BLaER1 treated with 17β-estradiol and CSF1 and Interleukin-3, amounts not matched to agents 10 nM and 100 nM (cell line): ENCODE measurements at regions not wholly inside any gene's neighbourhood (a gene's known extent, or its start where the extent isn't known, plus 50 kb on each side); places are given as distances from the start of the nearest gene placed in this dataset.
A peak's percentile ranks its signal among the peaks of the same experiment; 100 is the strongest.

ENCODE experiments used
- H3K27ac ChIP-seq, 11 experiments: shearing (Covaris generic); formaldehyde crosslinking; 2 replicates each; pipeline ENCODE4 v1.8.1; 2022
- H3K27me3 ChIP-seq, 11 experiments: shearing (Covaris generic); formaldehyde crosslinking; 2 replicates each; pipeline ENCODE4 v1.8.1; 2022
- H3K36me3 ChIP-seq, 11 experiments: shearing (Covaris generic); formaldehyde crosslinking; 2 replicates each; pipeline ENCODE4 v1.8.1; 2022
- H3K4me1 ChIP-seq, 10 experiments: shearing (Covaris generic); formaldehyde crosslinking; 2 replicates each; pipeline ENCODE4 v1.8.1; 2022
- H3K4me2 ChIP-seq, 11 experiments: shearing (Covaris generic); formaldehyde crosslinking; 2 replicates each; pipeline ENCODE4 v1.8.1; 2022
- H3K4me3 ChIP-seq, 10 experiments: shearing (Covaris generic); formaldehyde crosslinking; 2 replicates each; pipeline ENCODE4 v1.8.1; 2022
- H3K9ac ChIP-seq, 11 experiments: shearing (Covaris generic); formaldehyde crosslinking; 2 replicates each; pipeline ENCODE4 v1.8.1; 2022
- H3K9me3 ChIP-seq, 11 experiments: shearing (Covaris generic); formaldehyde crosslinking; replicated peaks in 1 of 11; 2 replicates each; pipeline ENCODE4 v1.8.1; 2022
- H4K20me1 ChIP-seq, 11 experiments: shearing (Covaris generic); formaldehyde crosslinking; 2 replicates each; pipeline ENCODE4 v1.8.1; 2022
- Cebpa-rat ChIP-seq, 11 experiments: shearing (Covaris generic); IDR thresholded peaks; 2 replicates each; pipeline ENCODE4 v1.8.1; 2022

DNA sequence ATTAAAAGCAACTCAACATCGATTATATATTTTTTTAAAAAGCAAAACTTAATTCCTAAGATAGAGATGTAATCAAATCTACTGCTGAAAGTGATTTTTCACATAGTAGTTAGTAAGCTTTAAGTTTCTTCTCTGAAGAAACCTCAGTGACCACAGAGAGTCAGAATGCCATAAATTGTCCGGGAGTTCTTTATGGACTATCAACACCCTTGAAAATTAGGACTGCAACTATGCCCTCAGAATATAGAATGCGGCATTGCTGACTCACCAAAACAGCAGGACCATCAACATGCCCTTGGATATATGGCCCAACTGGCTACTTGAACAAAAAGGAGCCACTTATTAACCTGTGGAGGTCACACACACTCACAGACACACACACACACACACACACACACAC lies 228.9 kb upstream of the SNX2 start:
- Histone ChIP-seq H3K4me2 (no peak overlapping the region), H3K4me3 (no peak overlapping the region), H4K20me1 (no peaks in the 10 kb centered on the region), H3K9me3 (peaks cover 0 to 3% (median 0%) of the 10 kb centered on the region in 11 experiments; a peak in 1 of 22 replicates), H3K27me3 (no peaks in the 10 kb centered on the region), H3K36me3 (no peaks in the 10 kb centered on the region), H3K4me1 (no peaks in the 10 kb centered on the region), H3K9ac (no peak overlapping the region), H3K27ac (no peak overlapping the region)
- TF ChIP-seq Cebpa-rat (IDR thresholded peaks at IDR 0.05) = no peak

DNA sequence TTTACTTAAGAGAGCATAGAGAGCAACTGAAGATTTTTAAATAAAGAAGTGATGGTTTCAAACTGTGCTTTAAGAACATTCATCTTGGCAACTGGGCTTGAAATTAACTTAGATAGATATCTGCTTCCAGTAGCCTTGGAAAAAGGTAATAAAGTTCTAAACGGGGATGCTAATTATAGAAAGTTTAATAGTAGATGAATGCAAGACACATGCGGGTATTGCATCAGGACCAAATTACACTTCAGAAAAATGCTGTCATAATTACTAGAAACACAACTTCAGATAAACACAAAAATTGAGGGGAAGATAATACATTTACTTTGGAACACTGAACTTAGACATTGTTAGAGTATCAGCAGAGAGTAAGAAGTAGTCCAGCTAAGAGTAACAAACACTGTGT lies 227.7 kb upstream of the SNX2 start:
- Histone ChIP-seq H3K4me2 (no peak overlapping the region), H3K4me3 (no peak overlapping the region), H3K4me1 (peaks cover 0 to 4% (median 4%) of the 10 kb centered on the region in 10 experiments; a peak in 3 of 20 replicates), H3K36me3 (no peaks in the 10 kb centered on the region), H3K27ac (no peak overlapping the region), H4K20me1 (no peaks in the 10 kb centered on the region), H3K27me3 (no peaks in the 10 kb centered on the region), H3K9ac (no peak overlapping the region), H3K9me3 (peaks cover 0 to 3% (median 0%) of the 10 kb centered on the region in 11 experiments; a peak in 1 of 22 replicates)
- TF ChIP-seq Cebpa-rat (IDR thresholded peaks at IDR 0.05) = no peak

DNA sequence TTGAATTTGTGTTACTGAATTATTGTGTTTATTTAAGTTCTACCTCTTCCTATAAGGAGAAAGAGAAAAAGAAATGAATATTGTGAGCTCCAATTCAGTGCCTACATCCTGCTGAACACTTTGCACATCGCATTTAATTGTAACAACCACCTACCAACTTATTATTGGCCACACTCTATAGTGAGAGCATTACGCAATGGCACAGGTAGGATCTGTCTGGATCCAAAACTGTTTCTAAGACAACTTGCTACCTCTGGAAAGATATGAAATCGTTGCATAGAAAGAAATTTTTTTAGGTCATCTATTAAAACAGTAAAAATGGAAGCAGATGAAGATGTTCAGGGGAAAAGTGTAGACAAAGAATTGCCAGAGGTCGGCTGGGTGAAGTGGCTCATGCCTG lies 227.2 kb upstream of the SNX2 start:
- H3K9me3 ChIP-seq = peaks cover 0 to 3% (median 0%) of the 10 kb centered on the region in 11 experiments; a peak in 1 of 22 replicates
- H3K4me2 ChIP-seq = no peak overlapping the region
- peak in 1 of 11 experiments; percentile 8; a peak in 2 of 22 replicates for TF ChIP-seq Cebpa-rat (IDR thresholded peaks at IDR 0.05)
- H3K27ac ChIP-seq = no peak overlapping the region
- H3K27me3 ChIP-seq = no peaks in the 10 kb centered on the region
- H4K20me1 ChIP-seq = no peaks in the 10 kb centered on the region
- no peaks in the 10 kb centered on the region for H3K36me3 ChIP-seq
- no peak overlapping the region for H3K9ac ChIP-seq
- H3K4me3 ChIP-seq = no peak overlapping the region
- H3K4me1 ChIP-seq = peaks cover 0 to 5% (median 4%) of the 10 kb centered on the region in 10 experiments; a peak in 3 of 20 replicates

DNA sequence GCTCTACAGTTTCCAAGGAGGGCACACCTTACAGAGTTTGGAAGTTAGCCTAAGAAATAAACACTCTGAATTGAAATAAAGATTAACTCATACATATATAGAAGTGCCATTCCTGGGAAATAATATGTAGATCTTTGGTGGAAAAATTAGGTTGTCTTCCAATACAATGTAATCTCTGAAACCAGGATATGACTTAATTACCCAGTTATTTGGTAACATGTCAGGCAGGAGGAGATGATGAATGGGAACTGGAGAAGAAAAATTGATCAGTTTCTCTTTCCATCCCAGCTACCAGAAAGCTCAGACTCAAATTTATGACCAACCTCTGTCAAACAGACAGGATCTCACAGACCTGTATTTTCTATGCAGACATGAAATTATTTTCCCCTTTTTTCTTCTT lies 215.2 kb upstream of the SNX2 start:
- H3K36me3 ChIP-seq = no peaks in the 10 kb centered on the region
- H3K9ac ChIP-seq = no peak overlapping the region
- TF ChIP-seq Cebpa-rat (IDR thresholded peaks at IDR 0.05) = no peak
- H4K20me1 ChIP-seq = no peaks in the 10 kb centered on the region
- H3K27ac ChIP-seq = no peak overlapping the region
- no peaks in the 10 kb centered on the region for H3K4me1 ChIP-seq
- H3K27me3 ChIP-seq = no peaks in the 10 kb centered on the region
- H3K4me3 ChIP-seq = no peak overlapping the region
- H3K9me3 ChIP-seq = peaks cover 0 to 7% (median 0%) of the 10 kb centered on the region in 11 experiments; a peak in 3 of 22 replicates
- H3K4me2 ChIP-seq = no peak overlapping the region

DNA sequence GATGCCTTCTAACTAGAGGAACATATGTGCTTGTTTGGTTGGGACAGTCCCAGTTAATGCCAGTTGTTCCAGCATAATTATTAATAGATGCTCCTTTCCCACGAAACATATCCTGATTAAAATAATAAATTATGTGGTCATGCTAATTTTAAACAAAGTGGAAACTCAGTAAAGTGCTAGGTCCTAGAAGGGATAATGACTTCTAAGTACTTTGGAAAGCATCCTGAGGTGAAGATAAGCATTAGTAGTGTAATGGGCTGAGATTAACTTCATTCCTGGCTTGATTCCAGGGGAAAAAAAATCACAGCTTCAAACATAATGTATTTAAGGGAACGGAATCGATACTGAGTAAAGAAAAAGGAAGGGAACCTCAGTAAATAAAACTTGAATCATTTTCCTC lies 213.7 kb upstream of the SNX2 start:
- no peaks in the 10 kb centered on the region for H3K27me3 ChIP-seq
- no peak overlapping the region for H3K9ac ChIP-seq
- H3K36me3 ChIP-seq = no peaks in the 10 kb centered on the region
- TF ChIP-seq Cebpa-rat (IDR thresholded peaks at IDR 0.05) = no peak
- no peak overlapping the region for H3K4me2 ChIP-seq
- H3K27ac ChIP-seq = no peak overlapping the region
- peaks cover 0 to 7% (median 0%) of the 10 kb centered on the region in 11 experiments; a peak in 2 of 22 replicates for H3K9me3 ChIP-seq
- no peaks in the 10 kb centered on the region for H4K20me1 ChIP-seq
- H3K4me1 ChIP-seq = no peaks in the 10 kb centered on the region
- no peak overlapping the region for H3K4me3 ChIP-seq

DNA sequence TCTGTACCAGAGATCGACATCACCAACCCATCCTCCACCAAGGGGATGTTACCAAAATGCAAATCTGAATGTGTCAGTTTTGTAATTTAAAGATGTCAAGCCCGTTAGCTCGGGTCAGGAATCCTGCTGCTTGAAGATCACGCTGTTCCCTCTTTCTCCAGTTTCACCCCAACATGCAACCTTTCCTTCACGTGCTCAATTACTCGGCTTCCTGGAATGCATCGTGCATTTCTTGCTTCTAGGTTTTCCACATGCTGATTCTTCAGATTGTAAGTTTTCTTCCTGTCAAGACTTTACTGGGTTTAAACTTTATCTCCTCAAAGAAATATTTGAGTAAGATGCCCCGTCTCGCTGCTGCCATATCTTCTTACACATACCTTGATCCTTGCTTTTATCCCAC lies 209.5 kb upstream of the SNX2 start:
- H3K27ac ChIP-seq = no peak overlapping the region
- H4K20me1 ChIP-seq = no peaks in the 10 kb centered on the region
- H3K4me3 ChIP-seq = no peak overlapping the region
- H3K9ac ChIP-seq = no peak overlapping the region
- no peaks in the 10 kb centered on the region for H3K36me3 ChIP-seq
- H3K4me2 ChIP-seq = no peak overlapping the region
- no peaks in the 10 kb centered on the region for H3K9me3 ChIP-seq
- TF ChIP-seq Cebpa-rat (IDR thresholded peaks at IDR 0.05) = no peak
- no peaks in the 10 kb centered on the region for H3K4me1 ChIP-seq
- H3K27me3 ChIP-seq = no peaks in the 10 kb centered on the region

DNA sequence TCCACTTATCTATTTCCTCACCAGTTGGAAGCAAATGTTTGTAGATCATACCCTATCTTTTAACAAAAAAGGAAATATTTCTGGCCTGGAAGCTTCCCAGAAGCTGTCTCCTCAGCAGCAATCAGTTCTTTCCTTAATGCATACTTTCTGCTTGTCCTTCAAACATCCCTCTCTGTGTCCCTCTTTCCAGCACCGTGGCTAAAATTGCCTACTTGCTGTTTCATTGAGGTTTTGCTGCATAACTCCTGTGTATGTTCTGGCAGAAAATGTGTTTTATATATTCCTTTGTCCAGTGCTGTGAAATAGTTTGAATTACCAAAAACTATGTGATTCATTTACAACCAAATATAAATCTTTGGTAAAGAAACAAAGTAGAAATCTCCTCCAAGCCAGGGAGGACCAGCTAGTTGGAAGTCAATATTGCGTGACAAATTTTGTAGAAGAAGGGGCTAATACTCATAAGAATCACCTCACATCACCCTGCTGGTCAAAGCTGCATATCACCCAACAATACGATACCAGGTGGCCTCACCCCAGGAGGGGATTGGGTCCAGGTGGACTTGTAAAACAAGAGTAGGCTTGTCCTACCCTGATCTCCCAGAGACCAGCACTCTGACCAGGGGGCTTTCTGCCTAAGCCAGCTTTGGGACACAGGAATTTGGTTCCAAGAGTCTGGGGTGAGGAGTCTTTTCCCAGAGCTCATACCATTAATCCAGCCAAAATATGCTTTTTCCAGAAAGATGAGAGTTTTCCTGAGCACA lies 198.4 kb upstream of the SNX2 start:
- no peak overlapping the region for H3K9ac ChIP-seq
- no peaks in the 10 kb centered on the region for H3K36me3 ChIP-seq
- H3K9me3 ChIP-seq = no peaks in the 10 kb centered on the region
- H3K4me1 ChIP-seq = no peaks in the 10 kb centered on the region; a peak in 1 of 20 replicates
- no peak overlapping the region for H3K4me3 ChIP-seq
- H3K27ac ChIP-seq = no peak overlapping the region
- no peaks in the 10 kb centered on the region for H3K27me3 ChIP-seq
- H4K20me1 ChIP-seq = no peaks in the 10 kb centered on the region
- H3K4me2 ChIP-seq = no peak overlapping the region
- TF ChIP-seq Cebpa-rat (IDR thresholded peaks at IDR 0.05) = no peak

DNA sequence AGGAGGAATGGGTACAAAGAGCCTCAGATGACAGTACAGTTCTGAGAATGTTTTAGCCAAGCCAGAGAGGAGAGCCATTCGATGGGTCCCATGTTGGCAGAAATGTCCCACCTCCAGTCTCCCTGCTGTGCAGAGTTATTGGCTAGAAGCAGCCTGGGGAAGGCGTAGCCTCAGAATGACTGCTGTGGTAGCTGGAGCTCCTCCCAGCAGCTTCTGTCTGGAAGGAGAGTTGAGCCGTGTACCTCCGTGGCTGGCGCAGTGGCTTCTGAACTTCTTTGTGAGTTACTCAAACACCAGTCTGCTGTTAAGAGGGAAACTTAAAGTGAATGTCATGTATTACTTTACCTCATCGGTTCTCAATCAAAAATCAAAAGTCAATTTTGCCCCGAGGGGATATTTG lies 193.3 kb upstream of the SNX2 start:
- no peaks in the 10 kb centered on the region for H3K36me3 ChIP-seq
- 0 out of 22 replicates have a peak overlapping the region, but pooled peaks of 2 of the 11 experiments have one; percentile 8 to 14 for H3K4me2 ChIP-seq
- TF ChIP-seq Cebpa-rat (IDR thresholded peaks at IDR 0.05) = no peak
- H3K27me3 ChIP-seq = no peaks in the 10 kb centered on the region
- no peaks in the 10 kb centered on the region for H3K9me3 ChIP-seq
- H3K4me1 ChIP-seq = peaks cover 0 to 26% (median 13%) of the 10 kb centered on the region in 10 experiments; a peak in 14 of 20 replicates
- no peak overlapping the region for H3K27ac ChIP-seq
- no peak overlapping the region for H3K9ac ChIP-seq
- no peak overlapping the region for H3K4me3 ChIP-seq
- no peaks in the 10 kb centered on the region; a peak in 1 of 22 replicates for H4K20me1 ChIP-seq

DNA sequence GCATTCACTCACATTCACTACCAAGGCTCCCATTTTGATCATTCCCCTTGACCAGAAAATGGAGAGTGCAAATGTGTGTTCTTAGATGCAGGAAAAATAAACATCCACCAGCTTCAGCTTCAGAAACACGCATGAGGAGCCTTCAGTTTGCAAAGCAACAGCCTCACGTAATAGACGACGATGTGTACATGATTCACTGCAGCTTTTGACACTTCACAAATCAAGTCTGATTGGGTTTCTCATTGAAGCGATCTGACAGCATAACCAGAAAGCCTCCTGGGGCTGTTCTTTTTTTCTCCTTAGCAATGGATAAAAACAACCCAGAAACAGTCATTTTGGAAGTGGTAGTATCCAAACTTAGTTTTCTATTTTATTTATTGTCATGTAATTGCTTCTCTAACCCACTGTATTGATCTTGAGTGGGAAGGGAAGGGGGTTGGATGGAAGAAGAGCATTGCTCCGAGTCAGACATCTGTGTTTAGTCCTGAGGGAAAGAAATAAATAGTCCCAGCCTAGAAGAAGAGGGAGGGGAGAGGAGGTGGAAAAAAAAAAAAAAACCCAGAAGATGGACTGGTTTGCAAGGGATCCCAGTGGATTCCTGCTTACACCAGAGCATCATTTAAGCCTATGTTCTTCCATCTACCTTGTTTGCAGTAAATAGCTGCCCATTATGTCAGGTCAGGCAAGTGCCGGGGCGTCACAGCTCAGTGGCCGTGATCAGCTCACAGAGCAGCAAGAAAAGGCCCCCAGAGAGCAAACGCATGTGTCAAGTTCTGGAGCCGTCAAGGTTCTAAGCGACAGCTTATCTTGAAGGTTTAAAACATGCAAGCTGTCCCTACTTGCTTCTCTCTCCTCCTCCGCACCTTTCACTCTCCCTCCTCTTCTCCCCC lies 190.2 kb upstream of the SNX2 start:
- peaks cover 0 to 26% (median 13%) of the 10 kb centered on the region in 10 experiments; a peak in 14 of 20 replicates for H3K4me1 ChIP-seq
- no peaks in the 10 kb centered on the region for H3K36me3 ChIP-seq
- no peak overlapping the region for H3K9ac ChIP-seq
- H3K4me2 ChIP-seq = peak overlapping the region in 9 of 11 experiments; percentile 35 to 81 (median 65); a peak in 17 of 22 replicates
- TF ChIP-seq Cebpa-rat (IDR thresholded peaks at IDR 0.05) = no peak
- H3K4me3 ChIP-seq = peak overlapping the region in 1 of 10 experiments; percentile 7; a peak in 1 of 20 replicates
- no peaks in the 10 kb centered on the region for H3K27me3 ChIP-seq
- no peaks in the 10 kb centered on the region for H3K9me3 ChIP-seq
- H3K27ac ChIP-seq = no peak overlapping the region
- H4K20me1 ChIP-seq = no peaks in the 10 kb centered on the region; a peak in 1 of 22 replicates
